T-helper 1 cell treated with Interleukin-12 subunit alpha and Interleukin-12 subunit beta and Interleukin-4 antibody, amounts not matched to agents 30 ng/mL and 1 ng/mL, for 36 hours (primary cell): ENCODE measurements at regions not wholly inside any gene's neighbourhood (a gene's known extent, or its start where the extent isn't known, plus 50 kb on each side); places are given as distances from the start of the nearest gene placed in this dataset.

Experiments used
- intact Hi-C: fragments of 100-400 bp; cut with micrococcal nuclease; formaldehyde crosslinking; loops from one replicate; pipeline ENCODE4 v1.15.1; 2024

DNA sequence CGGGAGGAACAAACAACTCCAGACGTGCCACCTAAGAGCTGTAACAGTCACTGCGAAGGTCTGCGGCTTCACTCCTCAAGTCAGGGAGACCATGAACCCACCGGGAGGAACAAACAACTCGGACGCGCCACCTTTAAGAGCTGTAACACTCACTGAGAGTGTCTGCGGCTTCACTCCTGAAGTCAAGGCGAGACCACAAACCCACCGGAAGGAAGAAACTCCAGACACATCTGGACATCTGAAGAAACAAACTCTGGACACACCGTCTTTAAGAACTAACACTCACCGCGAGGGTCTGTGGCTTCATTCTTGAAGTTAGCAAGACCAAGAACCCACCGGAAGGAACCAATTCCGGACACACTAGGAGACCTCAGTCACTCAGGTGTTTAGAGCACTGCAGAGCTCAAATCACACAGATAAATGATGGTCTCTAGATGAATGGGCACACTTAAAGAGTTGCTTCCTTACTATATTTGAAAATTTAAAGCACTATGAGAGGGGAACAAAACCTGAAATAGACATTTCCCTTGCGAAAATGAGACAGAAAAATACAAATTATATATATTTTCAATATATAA is 587.7 kb upstream of the ADGRL4 start:
- intact Hi-C loops, result no loop called here

DNA sequence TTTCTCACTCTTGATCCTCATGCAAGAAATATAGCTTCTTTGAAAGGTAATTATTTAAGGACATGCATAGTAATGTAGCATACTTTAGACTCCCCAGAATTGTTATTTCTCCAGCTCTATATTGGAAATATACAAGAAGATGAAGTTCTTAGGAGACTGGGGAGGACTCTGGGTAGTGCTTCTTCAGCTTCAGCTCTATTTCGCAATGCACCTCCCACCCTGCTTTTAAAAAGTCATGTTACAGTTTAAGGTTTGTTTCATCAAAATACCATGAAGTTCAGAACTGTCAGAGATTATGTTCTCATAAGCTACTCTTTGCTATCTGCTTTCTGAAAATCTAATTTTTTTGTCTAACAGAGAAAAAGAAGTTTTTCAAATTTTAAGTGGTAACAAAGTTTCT is 586.2 kb upstream of the ADGRL4 start:
- intact Hi-C loops, result no loop called here

DNA sequence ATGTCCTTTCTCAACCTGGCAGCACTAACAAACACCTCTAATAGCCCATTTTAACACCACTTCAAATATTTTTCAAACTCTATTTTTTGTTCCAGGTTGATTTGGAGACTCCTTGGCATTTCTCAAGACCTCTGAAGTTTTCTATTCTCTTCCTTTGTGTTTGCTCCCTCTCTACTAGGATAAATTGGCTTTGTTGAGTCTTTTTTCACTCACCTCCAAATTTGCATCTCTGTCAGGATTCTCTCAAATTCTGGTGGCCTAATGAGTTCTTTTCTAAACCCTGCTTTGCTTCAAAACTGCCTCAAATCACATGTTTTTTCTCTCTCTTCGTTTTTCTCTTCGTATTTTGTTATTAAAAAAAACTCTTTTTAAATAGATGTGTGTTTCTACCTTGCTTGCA is 582.2 kb upstream of the ADGRL4 start:
- intact Hi-C loops, result no loop called here

DNA sequence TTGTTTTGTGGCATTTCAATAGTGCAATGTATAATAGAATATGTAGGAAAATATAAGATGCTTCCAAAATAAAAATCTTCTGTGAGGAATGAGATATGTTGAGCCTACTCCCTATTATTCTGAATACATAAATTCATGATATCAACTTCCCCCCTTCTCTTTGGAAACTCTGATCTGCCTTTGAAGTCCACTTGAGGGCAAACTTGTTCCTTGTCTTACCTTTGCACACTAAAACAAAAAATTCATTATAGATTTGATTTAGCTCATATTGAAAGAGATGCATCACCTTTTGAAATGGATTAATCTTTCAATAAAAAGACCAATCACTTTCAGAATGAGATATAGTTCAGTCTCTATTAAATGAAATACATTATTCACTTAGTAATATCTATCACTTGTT is 580.7 kb upstream of the ADGRL4 start:
- intact Hi-C loops, result no loop called here

DNA sequence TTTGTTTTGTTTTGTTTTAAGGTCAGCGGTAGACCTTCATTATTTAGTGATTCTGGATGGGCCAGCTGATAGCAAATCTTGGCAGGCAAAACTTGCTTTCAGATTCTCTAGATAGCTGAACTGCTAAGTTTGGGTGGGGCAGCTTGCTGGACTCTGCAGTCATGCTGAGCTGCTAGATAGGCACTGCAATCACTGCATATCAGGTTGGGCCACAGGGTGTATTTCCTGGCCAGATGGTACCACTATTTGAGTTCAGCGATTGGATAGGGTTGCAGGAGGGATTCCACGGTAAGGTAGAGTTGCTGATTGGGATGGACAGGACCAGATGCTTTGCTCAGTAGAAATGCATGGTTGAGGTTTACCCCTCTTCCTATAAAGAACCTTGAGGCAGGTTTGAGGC is 579.3 kb upstream of the ADGRL4 start:
- intact Hi-C loops, result no loop called here

DNA sequence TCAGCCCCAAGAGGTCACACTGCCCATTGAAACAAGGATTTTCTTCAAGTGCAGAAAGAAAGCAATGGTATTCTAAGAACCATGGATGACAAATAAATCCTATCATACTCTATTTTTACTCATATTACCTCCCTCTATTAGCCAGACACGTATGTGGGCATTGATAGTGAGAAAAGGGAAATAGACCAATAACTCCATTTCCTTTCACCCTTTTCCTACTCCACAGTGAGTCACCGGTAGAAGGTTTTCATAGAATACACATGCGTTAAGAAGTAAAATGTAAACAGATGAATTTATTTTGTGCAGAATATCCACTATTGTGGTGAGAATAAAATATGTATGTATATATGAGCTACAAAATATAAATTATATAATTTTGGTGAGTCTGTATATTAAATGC is 568.9 kb upstream of the ADGRL4 start:
- intact Hi-C loops, result no loop called here

DNA sequence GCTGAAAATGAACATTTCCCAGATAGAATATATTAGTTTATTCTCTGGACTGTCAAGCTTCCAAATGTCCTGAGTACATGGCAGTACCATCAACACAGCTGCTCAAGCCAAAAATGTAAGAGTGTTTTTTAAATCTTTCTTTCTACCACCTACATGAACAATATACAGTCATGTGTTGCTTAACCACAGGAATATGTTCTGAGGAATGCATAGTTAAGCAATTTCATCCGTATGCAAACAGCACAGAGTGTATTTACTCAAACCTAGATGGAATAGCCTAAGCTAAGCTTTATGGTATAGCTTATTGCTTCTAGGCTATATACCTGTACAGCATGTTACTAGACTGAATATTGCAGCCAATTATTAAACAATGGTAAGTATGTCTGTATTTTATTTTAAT is 561.9 kb upstream of the ADGRL4 start:
- intact Hi-C loops, result no loop called here

DNA sequence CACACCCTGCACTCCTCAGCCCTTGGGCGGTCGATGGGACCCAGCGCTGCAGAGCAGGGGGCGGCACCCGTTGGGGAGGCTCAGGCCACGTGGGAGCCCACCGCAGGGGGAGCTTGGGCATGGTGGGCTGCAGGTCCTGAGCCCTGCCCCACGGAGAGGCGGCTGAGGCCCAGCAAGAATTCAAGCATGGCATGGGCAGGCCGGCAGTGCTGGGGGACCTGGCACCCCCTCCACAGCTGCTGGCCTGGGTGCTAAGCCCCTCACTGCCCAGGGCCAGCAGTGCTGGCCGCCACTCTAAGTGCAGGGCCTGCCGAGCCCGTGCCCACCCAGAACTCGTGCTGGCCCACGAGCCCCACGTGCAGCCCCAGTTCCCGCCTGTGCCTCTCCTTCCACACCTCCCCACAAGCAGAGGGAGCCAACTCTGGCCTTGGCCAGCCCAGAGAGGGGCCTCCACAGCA is 555.0 kb upstream of the ADGRL4 start:
- intact Hi-C loops, result no loop called here

DNA sequence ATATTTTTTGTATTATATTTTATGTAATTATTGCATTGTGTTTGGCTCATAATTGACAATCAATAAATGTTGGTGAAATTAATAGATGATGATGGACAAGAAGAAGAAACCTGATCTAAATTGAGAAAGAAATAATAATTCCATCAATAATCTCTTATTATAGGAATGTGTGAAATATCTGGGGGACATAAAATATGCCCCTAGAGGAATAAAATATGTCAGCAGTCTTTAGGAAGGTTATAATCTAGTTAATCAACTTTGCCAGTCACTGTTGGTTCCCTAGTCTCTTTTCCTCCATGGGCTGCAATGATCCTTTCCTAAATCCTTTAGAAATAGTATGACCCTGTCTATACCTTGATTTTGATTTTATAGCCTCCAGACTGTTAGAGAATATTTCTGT is 549.7 kb upstream of the ADGRL4 start:
- intact Hi-C loops, result no loop called here

DNA sequence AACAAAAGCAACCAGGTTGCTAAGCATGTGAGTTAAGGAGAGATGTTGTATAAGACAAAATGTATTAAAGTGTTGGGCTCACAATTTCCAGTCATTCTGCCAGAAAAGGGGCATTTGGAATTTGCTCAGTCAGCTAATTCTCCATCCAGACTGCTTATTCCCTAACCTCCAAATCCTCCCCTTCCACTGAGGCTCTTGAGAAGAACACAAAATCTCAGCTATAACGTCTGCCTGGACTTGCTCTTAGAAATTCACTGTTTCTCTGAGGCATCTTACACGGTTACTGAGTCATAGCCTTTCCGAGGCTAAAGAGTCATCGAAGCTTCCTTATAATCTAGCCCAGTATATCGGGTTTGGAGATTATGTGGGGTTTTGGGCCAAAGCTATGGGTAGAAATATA is 548.2 kb upstream of the ADGRL4 start:
- intact Hi-C loops, result no loop called here

DNA sequence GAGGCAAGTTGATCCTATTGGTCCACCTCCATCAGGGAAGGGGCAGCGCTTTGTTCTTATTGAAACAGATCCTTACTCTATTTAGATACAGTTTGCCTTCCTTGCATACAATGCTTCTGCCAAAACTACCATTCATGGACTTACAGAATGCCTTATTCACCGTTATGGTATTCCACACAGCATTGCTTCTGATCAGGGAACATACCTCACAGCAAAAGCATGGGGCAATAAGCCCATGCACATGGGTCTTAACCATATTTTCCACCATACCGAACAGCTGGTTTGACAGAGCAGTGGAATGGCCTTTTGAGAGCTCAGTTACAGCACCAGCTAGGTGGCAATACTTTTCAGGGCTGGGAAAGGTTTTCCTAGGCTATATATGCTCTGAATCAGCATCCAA is 544.8 kb upstream of the ADGRL4 start:
- intact Hi-C loops, result no loop called here

DNA sequence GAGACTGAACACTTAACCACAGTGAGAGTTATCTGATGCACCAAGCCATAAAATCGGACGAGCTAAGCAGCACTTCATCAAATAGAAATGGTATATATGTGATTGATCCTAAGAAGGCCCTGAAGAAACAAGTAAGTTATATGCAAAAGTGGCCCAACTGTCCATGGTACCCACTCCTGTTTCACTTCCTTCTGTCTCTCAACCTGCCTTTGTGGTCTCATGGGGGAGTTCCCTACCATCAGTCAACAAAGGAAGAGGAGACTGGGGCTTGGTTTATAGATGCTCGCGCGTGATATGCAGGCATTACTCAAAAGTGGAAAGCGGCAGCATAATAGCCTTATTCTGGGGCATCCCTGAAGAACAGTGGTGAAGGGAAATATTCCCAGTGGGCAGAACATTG is 543.9 kb upstream of the ADGRL4 start:
- intact Hi-C loops, result no loop called here

DNA sequence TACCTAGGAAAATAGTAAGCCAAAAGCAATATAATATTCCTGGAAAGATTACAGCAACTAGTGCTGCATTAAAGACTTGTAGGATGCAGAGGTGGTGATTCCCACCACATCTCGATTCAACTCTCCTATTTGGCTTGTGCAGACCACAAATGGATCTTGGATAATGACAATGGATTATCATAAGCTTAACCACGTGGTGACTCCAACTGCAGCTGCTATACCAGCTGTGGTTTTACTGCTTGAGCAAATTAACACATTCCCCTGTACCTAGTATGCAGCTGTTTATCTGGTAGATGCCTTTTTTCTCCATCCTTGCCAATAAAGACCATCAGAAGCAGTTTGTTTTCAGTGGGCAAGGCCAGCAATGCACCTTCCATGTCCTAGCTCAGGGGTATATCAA is 542.7 kb upstream of the ADGRL4 start:
- intact Hi-C loops, result no loop called here

DNA sequence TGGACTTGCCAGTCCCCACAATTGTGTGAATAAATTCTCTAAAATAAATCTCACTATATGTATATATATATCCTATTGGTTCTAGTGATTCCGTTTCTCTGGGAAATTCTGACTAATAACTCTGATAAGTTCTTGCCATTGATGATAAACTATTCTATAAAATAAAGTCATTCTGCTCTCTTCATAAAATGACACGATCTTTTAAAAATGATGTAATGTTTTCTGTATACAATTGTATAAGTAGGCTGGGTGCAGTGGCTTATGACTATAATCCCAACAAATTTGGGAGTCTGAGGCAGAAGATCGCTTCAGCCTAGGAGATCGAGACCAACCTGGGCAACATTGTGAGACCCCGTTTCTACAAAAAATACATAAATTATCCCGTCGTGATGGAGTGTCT is 541.0 kb upstream of the ADGRL4 start:
- intact Hi-C loops, result no loop called here

DNA sequence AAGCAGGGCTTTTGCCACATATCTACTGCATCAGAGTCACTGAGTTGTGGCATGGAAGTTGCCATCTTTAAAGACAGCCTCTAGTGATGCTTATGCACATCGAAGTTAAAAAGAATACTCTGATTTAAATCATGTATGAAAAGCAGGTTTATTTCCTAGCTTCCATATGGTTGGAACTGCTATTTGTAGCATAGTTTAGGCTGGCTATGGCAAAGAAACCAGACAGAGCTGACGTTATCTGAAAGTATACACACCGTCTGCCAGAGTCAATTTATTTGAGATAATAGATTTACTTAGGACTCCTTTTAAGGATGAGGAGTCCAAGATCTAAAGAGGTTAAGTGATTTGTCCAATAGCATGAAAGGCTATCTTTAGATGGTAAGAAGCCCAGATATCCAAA is 536.9 kb upstream of the ADGRL4 start:
- intact Hi-C loops, result no loop called here

DNA sequence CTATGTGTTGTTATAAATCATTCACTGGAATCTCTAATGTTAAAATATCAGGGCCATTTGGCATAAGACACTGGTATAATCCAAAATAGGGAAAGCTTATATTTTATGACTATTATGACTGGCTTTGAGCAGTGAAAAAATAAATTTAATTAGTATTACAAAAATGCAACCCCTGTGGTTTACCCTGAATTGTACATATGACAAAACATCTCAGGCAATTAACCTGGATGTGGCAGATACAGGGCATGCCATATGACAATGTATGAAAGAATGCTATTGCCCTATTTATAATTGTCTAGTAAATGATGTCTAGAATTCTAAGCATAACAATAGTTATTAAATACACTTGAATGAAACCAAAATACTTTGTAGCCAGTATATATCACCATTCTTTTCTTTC is 532.5 kb upstream of the ADGRL4 start:
- intact Hi-C loops, result no loop called here

DNA sequence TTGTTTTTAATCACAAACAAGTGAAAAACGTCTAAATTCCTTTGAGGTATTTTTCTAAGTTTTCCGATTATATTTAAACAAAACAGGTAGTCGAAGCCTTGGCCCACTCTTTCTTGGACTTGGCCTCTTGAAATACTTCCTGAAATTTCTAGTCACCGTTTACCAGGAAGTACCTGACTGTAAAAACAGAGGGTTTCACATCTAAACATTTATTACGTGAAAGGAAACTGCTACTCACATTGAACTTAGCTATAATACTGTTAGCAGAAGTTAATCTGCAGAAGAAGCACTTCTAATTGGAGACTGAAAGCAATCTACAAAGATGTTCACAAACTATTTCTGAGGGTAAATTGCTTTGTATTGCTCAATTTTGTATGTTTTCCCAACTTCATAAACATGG is 526.0 kb upstream of the ADGRL4 start:
- intact Hi-C loops, result no loop called here

DNA sequence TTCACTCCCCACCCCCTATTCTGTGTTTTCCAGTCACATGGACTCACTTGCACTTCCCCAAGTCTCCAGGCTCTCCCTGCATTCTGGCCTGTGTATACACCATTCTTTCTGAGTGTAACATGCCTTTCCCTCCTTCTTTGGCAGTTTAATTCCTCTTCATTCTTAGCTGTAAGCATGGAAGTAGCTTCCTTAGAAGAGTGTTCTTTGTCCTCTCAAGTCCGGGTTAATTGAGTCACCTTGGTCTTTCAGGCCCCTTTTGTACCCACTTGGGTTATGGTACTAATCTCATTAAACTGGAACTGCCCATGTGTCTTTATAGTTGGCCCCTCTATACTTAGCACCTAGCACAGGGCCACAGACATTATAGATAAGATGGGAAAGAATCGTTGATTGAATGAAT is 525.3 kb upstream of the ADGRL4 start:
- intact Hi-C loops, result no loop called here

DNA sequence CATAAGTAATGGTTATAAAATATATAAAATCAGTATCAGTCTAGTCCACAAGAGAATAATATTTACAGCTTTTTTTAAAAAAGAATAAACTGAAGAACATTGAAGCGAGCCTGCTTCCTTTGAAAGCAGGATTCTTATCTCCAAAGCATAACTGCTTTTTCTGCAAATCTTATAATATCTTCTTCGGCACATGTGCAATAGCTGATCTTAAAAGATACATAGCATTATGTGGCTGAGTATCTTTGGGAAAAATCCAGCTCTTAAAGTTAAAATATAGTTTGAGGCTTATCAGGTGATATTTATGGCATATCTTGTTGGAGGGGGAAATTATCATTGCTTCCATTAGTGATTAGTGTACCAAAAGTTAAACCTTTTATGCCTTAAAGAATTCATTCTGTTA is 523.9 kb upstream of the ADGRL4 start:
- intact Hi-C loops, result no loop called here

DNA sequence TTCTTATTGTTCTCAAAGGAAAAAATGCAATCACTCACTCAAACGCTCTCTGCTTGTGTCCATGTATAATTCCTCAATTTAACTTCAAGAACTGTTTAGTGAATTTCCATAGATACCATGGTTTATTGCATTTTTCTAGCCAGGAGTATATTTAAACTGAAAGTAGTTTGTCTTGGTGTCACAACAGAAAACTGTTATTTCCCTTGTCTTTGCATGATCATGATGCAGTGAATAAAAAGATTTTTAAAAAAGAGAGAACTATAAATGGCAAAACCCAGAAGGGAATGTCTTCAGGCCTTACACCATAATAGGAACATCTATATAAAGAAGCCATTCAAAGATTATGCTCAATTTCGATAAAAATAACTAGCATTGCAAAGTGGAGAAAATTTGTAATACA is 523.5 kb upstream of the ADGRL4 start:
- intact Hi-C loops, result no loop called here

DNA sequence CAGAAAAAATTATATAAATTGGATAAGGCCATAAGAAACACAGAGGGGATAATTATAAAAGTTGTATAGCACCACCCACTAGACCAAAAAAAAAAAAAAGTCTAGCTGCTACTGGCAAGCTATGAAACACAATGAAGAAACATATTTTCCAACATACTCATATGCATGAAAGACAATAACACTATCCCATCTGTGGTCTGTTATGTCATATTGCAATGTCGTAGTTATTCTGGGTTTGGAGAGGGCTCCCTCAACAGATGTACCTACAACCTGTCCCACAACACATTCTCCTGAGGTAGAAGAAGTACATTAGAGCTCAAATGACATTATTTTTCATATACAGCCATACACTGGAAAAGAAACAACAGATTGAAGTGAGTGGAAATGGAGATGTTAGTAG is 517.6 kb upstream of the ADGRL4 start:
- intact Hi-C loops, result no loop called here

DNA sequence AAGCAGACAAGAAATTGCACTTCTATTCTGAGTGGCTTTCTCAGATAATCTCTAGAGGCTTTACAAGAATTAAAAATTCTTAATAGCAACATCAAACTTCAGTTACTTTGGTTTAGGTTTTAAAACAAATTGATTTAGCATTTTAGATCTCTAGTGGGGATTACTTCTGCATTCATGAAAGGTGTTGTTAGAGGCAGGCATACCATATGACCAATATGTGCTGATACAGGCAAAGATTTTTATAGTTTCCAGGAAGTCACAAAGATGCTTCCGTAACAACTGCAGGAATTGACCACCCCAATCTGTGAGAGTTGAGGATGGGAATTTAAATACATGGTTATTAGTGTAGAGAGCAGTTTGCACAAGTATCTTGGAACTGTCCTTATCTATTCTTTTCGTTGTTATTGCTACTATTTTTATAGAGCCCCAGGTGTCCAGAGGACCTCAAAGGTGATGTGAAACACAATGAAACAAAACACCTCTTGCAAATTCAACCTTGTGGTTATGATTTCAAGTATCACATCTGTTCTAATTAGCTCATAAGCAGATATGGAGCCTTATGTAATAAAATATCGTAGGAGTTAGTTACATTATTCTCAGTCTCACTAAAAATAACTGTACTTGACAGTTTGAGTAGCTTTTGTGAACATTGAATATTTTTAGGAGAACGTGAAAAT is 512.7 kb upstream of the ADGRL4 start:
- intact Hi-C loops, result no loop called here

DNA sequence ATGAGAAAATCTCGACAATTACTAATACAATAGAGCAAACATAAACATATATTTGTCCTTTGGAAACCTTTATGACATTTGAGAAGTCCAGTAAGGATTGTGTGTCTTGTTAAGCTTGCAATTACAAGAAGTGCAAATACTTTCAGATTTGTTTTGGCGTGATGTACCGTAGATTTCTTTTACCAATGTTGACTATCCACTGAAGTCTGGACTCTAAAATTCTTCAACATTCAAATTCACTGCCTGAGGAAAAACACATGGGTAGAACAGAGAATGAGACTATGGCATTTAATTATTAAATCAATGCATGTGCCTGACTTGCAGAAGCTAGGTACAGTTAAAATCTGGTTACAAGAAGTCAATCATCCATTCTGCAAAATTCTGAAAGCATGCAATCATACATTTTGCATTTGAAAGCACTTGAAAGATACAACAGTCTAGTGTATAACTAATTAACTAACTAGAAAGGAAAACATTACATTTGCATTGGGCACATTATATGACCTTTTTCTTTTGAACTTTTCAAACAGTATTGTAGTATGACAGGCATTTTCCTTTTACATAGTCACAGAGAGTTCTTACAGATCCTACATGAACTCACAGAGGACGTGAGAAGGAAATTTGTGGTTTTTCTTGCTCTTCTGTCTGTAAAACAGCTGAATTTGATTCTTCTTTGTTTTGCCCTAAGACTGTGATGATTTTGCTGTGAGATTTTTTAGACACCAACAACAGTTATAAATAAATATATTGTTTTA is 511.1 kb upstream of the ADGRL4 start:
- intact Hi-C loops, result no loop called here
